Effector CD4-positive, alpha-beta T cell (primary cell): ENCODE measurements at regions not wholly inside any gene's neighbourhood (a gene's known extent, or its start where the extent isn't known, plus 50 kb on each side); places are given as distances from the start of the nearest gene placed in this dataset.
"Not testable (repeated sequence)": the region's sequence is repeated elsewhere in the genome, so short reads cannot be mapped to it uniquely, and the experiment has no call there.

Experiments
- DNase-seq: peaks from one replicate; pipeline ENCODE4 v3.0.0-alpha.2; 2020

GRCh38 chr9:129306318-129306973, 128.4 kb upstream of the IER5L start:
- no peak for DNase-seq

DNA sequence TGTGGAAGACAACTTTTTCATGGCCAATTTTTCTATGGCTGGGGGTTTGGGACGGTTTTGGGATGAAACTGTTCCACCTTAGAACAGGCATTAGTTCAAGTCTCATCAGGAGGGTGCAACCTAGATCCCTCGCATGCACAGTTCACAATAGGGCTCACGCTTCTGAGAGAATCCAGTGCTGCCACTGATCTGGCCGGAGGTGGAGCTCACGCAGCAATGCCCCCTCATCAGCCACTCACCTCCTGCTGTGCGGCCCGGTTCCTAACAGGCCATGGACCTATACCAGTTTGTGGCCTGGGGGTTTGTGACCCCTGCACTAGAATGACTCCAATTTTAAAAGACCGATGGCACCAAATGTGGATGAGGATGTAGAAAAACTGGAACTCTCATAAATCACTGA, 127.2 kb upstream of the IER5L start:
- no peak for DNase-seq

- no peak for DNase-seq
Measured at GRCh38 chr9:129301941-129302340, 123.9 kb upstream of the IER5L start.

DNA sequence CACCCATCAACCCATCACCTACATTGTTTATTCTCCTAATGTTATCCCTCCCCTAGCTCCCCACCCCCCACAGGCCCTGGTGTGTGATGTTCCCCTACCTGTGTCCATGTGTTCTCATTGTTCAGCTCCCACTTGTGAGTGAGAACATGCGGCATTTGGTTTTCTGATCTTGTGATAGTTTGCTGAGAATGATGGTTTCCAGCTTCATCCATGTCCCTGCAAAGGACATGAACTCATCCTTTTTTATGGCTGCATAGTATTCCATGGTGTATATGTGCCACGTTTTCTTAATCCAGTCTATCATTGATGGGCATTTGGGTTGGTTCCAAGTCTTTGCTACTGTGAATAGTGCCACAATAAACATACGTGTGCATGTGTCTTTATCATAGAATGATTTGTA, 118.1 kb upstream of the IER5L start:
- DNase-seq: not testable (repeated sequence)

DNA sequence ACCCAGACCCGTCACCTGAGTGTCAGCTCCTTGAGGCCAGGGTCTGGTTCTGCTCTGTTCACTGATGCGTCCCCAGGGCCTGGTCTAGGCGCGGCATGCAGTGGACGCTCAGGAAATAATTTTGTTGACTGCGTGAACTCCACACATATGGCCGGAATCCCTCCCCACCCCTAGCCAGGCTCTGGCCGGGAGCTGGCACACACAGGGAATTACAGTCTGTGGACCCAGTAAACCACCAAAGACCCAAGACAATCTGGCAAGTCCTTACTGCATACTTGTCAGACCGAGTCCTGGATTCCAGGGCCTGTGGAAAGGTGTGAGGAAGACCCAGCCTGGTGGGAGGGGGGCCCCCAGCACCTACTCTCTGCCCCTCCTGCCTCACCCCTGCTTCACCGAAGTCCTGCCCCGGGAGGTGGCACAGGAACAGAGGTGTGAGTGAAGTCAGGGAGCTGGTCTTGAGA, 113.0 kb upstream of the IER5L start:
- no peak for DNase-seq

GRCh38 chr9:129290606-129291005, 112.5 kb upstream of the IER5L start:
- no peak for DNase-seq

DNA sequence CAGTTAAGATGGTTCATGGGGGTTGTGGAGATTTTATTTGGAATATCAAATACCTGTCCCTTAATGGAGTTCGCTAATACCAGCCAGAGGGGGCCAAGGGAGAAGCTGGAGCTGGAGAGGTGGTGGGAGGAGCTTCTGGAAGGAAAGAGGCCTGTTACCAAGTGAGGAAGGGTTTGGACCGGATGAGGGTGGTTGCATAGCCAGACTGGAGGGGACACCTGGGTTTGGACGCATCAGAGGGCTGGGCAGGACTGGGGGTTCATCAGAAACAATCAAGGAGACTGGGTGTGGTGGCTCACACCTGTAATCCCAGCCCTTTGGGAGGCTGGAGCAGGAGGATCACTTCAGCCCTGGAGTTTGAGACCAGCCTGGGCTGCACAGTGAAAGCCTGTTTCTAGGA, 111.8 kb upstream of the IER5L start:
- no peak for DNase-seq

DNA sequence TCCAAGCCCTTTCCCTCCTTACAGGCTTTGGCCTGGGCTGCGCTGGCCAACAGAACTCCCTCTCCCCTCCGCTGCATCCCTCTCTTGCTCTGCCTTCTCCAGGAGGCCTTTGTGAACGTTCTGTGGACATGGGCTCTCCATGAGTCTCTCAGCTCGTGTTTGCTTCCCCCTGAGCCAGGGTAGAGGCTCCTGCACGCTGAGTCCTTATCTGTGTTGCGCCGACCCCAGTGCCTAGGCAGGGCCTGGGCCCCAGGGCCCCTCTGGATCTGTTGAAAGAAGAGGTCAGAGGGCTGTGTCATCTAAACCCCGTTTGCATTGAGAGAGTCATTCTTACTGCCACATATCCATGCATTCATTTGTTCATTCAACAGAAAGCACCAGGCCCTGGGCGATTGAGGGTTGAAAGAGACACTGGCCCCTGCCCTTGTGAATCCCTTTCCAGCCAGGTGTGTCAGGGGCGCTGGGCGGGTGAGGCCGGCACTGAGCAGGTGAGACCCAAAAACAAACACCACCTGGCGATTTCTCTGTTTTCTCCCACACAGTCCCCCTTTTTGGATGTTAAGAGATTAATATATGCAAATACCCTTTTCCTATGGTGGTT, 111.2 kb upstream of the IER5L start:
- DNase-seq: no peak

- DNase-seq: no peak
Measured at GRCh38 chr9:129287619-129288305, 109.7 kb upstream of the IER5L start.

- no peak for DNase-seq
Measured at GRCh38 chr9:129285979-129286772, 108.1 kb upstream of the IER5L start.

GRCh38 chr9:129285382-129285781, 107.3 kb upstream of the IER5L start:
- no peak for DNase-seq

DNA sequence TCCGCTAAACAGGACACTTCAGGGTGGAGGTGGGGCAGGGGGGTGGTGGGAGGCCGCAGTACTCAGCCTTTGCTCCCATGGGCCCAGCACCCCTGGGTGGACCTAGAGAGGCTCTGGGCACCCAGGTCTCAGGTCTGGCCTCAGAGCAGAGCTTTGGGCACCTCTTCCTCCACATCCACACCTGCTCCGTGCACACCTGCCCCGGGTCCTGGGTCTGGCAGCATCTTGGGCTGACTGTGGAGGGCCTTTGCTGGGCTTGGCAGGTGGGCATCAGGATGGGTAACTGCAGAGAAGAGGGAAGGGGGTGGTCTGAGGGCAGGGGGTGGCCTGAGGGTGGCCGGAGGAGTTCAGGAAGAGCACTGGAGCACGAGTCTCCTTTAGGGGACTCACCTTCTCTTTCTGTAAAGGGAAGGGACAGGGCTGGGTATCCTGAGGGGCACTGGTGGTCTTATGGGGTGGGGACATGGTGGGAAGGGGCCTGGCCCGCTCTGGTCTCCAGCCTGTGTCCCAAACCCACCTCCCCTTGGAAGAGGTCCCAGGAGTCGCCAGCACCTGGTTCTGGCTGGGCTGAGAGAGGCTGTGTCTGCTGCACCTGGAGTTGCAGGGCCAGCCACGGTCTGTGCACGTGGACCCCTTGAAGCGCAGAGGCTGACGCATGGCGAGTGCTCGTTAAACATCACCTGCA, 106.7 kb upstream of the IER5L start:
- no peak for DNase-seq

GRCh38 chr9:129283705-129284606, 105.9 kb upstream of the IER5L start:
- no peak for DNase-seq

DNA sequence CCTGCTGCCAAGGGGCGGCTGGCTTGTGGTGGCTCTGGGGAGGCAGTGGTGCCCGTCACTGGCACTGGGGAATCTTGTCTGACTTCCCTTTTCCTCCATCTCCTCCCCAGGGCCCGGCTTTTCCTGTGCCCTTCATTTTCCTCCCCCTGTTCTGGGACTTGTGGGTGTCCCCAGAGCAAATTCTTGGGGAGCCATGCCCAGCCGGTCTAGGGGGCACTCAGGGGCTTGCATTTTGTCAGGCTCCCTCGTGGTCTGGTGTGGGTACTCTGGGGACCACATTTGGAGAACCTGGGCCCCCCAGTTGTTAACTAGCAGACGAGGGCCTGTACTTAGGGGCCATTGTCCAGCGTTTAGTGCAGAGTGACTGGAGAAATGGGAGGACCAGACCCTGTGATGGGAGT, 105.2 kb upstream of the IER5L start:
- DNase-seq: no peak

- DNase-seq: no peak
Measured at GRCh38 chr9:129282731-129283211, 104.7 kb upstream of the IER5L start.

GRCh38 chr9:129282272-129282671, 104.2 kb upstream of the IER5L start:
- no peak for DNase-seq

GRCh38 chr9:129281506-129282145, 103.6 kb upstream of the IER5L start:
- DNase-seq: no peak

DNA sequence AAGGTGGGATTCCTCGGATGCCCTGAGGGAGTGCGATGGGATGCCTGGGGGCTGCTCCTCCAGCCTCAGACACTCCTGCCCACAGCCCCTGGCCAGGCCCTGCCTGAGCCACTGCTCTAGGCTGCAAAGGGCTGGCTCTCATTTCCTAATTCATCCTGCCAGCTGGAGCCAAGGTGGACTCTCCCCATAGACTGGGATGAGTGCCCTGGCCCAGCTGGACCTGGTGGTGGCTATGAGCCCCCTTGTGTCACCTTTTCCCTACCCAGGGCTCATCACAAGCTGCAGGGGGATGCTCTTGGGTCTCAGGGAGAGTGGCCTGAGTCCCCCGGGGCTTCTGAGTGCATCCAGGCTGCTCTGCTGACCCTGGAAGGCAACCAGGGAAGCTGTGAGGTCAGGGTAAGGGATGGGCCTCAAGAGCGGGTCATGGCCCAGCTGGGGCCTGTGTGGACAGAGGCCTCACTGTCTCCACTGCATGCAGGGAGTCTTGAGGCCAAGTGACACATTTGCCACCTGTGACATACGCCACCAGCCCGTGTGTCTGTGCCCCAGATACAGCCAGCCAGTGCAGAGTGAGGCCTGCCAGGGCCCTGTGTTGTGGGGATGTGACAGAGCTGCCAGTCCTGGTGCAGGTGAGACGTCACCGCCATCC, 102.7 kb upstream of the IER5L start:
- no peak for DNase-seq

- no peak for DNase-seq
Measured at GRCh38 chr9:129280236-129280622, 102.2 kb upstream of the IER5L start.
